Liver (tissue), 8 donors: ENCODE measurements at regions not wholly inside any gene's neighbourhood (a gene's known extent, or its start where the extent isn't known, plus 50 kb on each side); places are given as distances from the start of the nearest gene placed in this dataset.

Experiments used
- DNase-seq: peaks from one replicate; pipeline ENCODE4 v3.0.0-alpha.2; 2017; ENCODE audit warnings: low spot score
- H3K27ac ChIP-seq, 2 donors: one replicate each; pipeline ENCODE4 v1.7.0; 2013; ENCODE audit warnings: inconsistent platforms in 2 of 2, low read length in 2 of 2, control low read depth in 1 of 2, low read depth in 1 of 2, mild to moderate bottlenecking in 1 of 2
- H3K27me3 ChIP-seq, 4 donors: one replicate each; pipeline versions ENCODE4 v1.6.1 to v1.7.0; 2013; ENCODE audit warnings: low read length in 3 of 4, inconsistent platforms in 1 of 4, mild to moderate bottlenecking in 1 of 4, moderate library complexity in 1 of 4; ENCODE audit not compliant: control insufficient read depth in 4 of 4, insufficient read depth in 4 of 4
- H3K36me3 ChIP-seq, 4 donors: one replicate each; pipeline versions ENCODE4 v1.6.1 to v1.7.0; 2013; ENCODE audit warnings: low read length in 3 of 4, mild to moderate bottlenecking in 3 of 4, low read depth in 1 of 4, moderate library complexity in 1 of 4; ENCODE audit not compliant: control insufficient read depth in 4 of 4, insufficient read depth in 3 of 4
- H3K4me1 ChIP-seq, 4 donors: one replicate each; pipeline versions ENCODE4 v1.6.1 to v1.7.0; 2013; ENCODE audit warnings: low read length in 3 of 4, mild to moderate bottlenecking in 3 of 4, moderate library complexity in 1 of 4; ENCODE audit not compliant: control insufficient read depth in 4 of 4, insufficient read depth in 4 of 4
- H3K4me3 ChIP-seq, 3 donors: one replicate each; pipeline versions ENCODE4 v1.6.1 to v1.7.0; 2013; ENCODE audit warnings: low read length in 3 of 3, control low read depth in 1 of 3, low read depth in 1 of 3, mild to moderate bottlenecking in 1 of 3
- H3K9ac ChIP-seq, 2 donors: one replicate each; pipeline ENCODE4 v1.7.0; 2013; ENCODE audit warnings: low read length in 2 of 2, mild to moderate bottlenecking in 2 of 2, moderate library complexity in 2 of 2, control low read depth in 1 of 2, low read depth in 1 of 2
- H3K9me3 ChIP-seq, 4 donors: one replicate each; pipeline versions ENCODE4 v1.6.1 to v1.7.0; 2013; ENCODE audit warnings: low read length in 3 of 4; ENCODE audit not compliant: control insufficient read depth in 4 of 4
- CTCF ChIP-seq: fragments of 150-350 bp; IDR thresholded peaks from 2 replicates; pipeline ENCODE4 v1.5.1; 2017; ENCODE audit warnings: improper control_type of control experiment, low read depth, low read length; ENCODE audit not compliant: missing input control
- EGR1 ChIP-seq, 2 donors: IDR thresholded peaks; 2 replicates each; pipeline ENCODE4 v1.6.1; 2016 to 2018; ENCODE audit warnings: antibody characterized with exemption in 2 of 2, low read depth in 2 of 2
- FOXA2 ChIP-seq: IDR thresholded peaks from 2 replicates; pipeline ENCODE4 v1.6.1; 2016; ENCODE audit warnings: antibody characterized with exemption
- GABPA ChIP-seq, 2 donors: IDR thresholded peaks in 1 of 2; conservative IDR thresholded peaks in 1 of 2; 2 replicates each; pipeline ENCODE4 v1.6.1; 2016; ENCODE audit warnings: antibody characterized with exemption in 2 of 2, mild to moderate bottlenecking in 1 of 2, moderate library complexity in 1 of 2
- HNF4A ChIP-seq, 2 donors: conservative IDR thresholded peaks; 2 replicates each; pipeline ENCODE4 v1.6.1; 2016; ENCODE audit warnings: antibody characterized with exemption in 2 of 2, mild to moderate bottlenecking in 2 of 2
- HNF4G ChIP-seq: IDR thresholded peaks from 2 replicates; pipeline ENCODE4 v1.6.1; 2016; ENCODE audit warnings: antibody characterized with exemption
- JUND ChIP-seq, 2 donors: IDR thresholded peaks; 2 replicates each; pipeline ENCODE4 v1.6.1; 2016; ENCODE audit warnings: antibody characterized with exemption in 2 of 2
- NR2F2 ChIP-seq: IDR thresholded peaks from 2 replicates; pipeline ENCODE4 v1.6.1; 2016; ENCODE audit warnings: antibody characterized with exemption
- RAD21 ChIP-seq, 2 donors: IDR thresholded peaks; 2 replicates each; pipeline ENCODE4 v1.6.1; 2016; ENCODE audit warnings: antibody characterized with exemption in 2 of 2, mild to moderate bottlenecking in 2 of 2
- RXRA ChIP-seq, 2 donors: IDR thresholded peaks; 2 replicates each; pipeline ENCODE4 v1.6.1; 2017 to 2018; ENCODE audit warnings: antibody characterized with exemption in 2 of 2, mild to moderate bottlenecking in 1 of 2
- SP1 ChIP-seq: IDR thresholded peaks from 2 replicates; pipeline ENCODE4 v1.6.1; 2018; ENCODE audit warnings: antibody characterized with exemption, mild to moderate bottlenecking
- TAF1 ChIP-seq: conservative IDR thresholded peaks from 2 replicates; pipeline ENCODE4 v1.6.1; 2016; ENCODE audit warnings: antibody characterized with exemption, mild to moderate bottlenecking
- YY1 ChIP-seq: IDR thresholded peaks from 2 replicates; pipeline ENCODE4 v1.6.1; 2016; ENCODE audit warnings: antibody characterized with exemption, mild to moderate bottlenecking
- ZBTB33 ChIP-seq: IDR thresholded peaks from 2 replicates; pipeline ENCODE4 v1.6.1; 2016; ENCODE audit warnings: antibody characterized with exemption
- WGBS: extraction: QIAGEN DNeasy Blood & Tissue Kit; methylation state at CpG from one replicate; pipeline ENCODE4 v1.1.7; 2013; 5-methylcytosine and 5-hydroxymethylcytosine counted together
- TF ChIP-seq, protein P1 (sequence below): IDR thresholded peaks from 2 replicates; pipeline ENCODE4 v1.6.1; 2016; ENCODE audit warnings: antibody characterized with exemption, mild to moderate bottlenecking
- TF ChIP-seq, protein P2 (sequence below): IDR thresholded peaks from 2 replicates; pipeline ENCODE4 v1.6.1; 2016; ENCODE audit warnings: antibody characterized with exemption
- TF ChIP-seq, protein P3 (sequence below): IDR thresholded peaks from 2 replicates; pipeline ENCODE4 v1.6.1; 2016; ENCODE audit warnings: antibody characterized with exemption
- donor health status: healthy.
- donor health status: healthy.
- donor health status: healthy.
- donor health status: healthy.
- donor health status: healthy.

GRCh38 chr3:127444761-127445160 is 145.8 kb downstream of the TPRA1 start:
- TF ChIP-seq SP1: no peak
- TF ChIP-seq GABPA (IDR thresholded peaks at IDR 0.05 in 1 of 2, conservative IDR thresholded peaks at IDR 0.05 in 1 of 2): no peak
- TF ChIP-seq, protein P1, sequence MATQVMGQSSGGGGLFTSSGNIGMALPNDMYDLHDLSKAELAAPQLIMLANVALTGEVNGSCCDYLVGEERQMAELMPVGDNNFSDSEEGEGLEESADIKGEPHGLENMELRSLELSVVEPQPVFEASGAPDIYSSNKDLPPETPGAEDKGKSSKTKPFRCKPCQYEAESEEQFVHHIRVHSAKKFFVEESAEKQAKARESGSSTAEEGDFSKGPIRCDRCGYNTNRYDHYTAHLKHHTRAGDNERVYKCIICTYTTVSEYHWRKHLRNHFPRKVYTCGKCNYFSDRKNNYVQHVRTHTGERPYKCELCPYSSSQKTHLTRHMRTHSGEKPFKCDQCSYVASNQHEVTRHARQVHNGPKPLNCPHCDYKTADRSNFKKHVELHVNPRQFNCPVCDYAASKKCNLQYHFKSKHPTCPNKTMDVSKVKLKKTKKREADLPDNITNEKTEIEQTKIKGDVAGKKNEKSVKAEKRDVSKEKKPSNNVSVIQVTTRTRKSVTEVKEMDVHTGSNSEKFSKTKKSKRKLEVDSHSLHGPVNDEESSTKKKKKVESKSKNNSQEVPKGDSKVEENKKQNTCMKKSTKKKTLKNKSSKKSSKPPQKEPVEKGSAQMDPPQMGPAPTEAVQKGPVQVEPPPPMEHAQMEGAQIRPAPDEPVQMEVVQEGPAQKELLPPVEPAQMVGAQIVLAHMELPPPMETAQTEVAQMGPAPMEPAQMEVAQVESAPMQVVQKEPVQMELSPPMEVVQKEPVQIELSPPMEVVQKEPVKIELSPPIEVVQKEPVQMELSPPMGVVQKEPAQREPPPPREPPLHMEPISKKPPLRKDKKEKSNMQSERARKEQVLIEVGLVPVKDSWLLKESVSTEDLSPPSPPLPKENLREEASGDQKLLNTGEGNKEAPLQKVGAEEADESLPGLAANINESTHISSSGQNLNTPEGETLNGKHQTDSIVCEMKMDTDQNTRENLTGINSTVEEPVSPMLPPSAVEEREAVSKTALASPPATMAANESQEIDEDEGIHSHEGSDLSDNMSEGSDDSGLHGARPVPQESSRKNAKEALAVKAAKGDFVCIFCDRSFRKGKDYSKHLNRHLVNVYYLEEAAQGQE: no peak
- TF ChIP-seq JUND (IDR thresholded peaks at IDR 0.05): no peak
- no peak for TF ChIP-seq TAF1
- TF ChIP-seq, protein P2, sequence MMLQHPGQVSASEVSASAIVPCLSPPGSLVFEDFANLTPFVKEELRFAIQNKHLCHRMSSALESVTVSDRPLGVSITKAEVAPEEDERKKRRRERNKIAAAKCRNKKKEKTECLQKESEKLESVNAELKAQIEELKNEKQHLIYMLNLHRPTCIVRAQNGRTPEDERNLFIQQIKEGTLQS: no peak
- TF ChIP-seq YY1: no peak
- no peak for TF ChIP-seq ZBTB33
- no peak for TF ChIP-seq CTCF
- no peak for TF ChIP-seq RXRA (IDR thresholded peaks at IDR 0.05)
- no peak for TF ChIP-seq EGR1 (IDR thresholded peaks at IDR 0.05; ENCODE audit: low read depth in 2 of 2)
- no peak for TF ChIP-seq HNF4A (conservative IDR thresholded peaks at IDR 0.05)
- no peak for TF ChIP-seq HNF4G
- no peak for TF ChIP-seq NR2F2
- TF ChIP-seq, protein P3, sequence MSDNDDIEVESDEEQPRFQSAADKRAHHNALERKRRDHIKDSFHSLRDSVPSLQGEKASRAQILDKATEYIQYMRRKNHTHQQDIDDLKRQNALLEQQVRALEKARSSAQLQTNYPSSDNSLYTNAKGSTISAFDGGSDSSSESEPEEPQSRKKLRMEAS: no peak
- TF ChIP-seq FOXA2: no peak
- TF ChIP-seq RAD21 (IDR thresholded peaks at IDR 0.05): no peak
- no peak overlapping the region for H3K27ac ChIP-seq
- DNase-seq: no peak
- no peak overlapping the region for H3K4me3 ChIP-seq
- H3K27me3 ChIP-seq: no peaks in the 10 kb centered on the region
- WGBS: 83% methylated on average over 2 of the region's 2 CpGs
- H3K4me1 ChIP-seq: no peaks in the 10 kb centered on the region
- H3K36me3 ChIP-seq: no peaks in the 10 kb centered on the region
- no peaks in the 10 kb centered on the region for H3K9me3 ChIP-seq
- no peak overlapping the region for H3K9ac ChIP-seq
